ENCODE measurements at regions not wholly inside any gene's neighbourhood (a gene's known extent, or its start where the extent isn't known, plus 50 kb on each side); places are given as distances from the start of the nearest gene placed in this dataset.
"Not testable (repeated sequence)": the region's sequence is repeated elsewhere in the genome, so short reads cannot be mapped to it uniquely, and the experiment has no call there.

GRCh38 chr5:17031659-17032277 is 95.7 kb upstream of the MYO10 start:
- not testable (repeated sequence) for TF ChIP-seq MEF2A (IDR thresholded peaks at IDR 0.05; ENCODE audit: borderline replicate concordance, low read depth); RFX5 (IDR thresholded peaks at IDR 0.05; ENCODE audit: low read length); RXRA (IDR thresholded peaks at IDR 0.05; ENCODE audit: borderline replicate concordance, low read depth); CHD2 (IDR thresholded peaks at IDR 0.05; ENCODE audit: low read length, partially characterized antibody)

All from SK-N-SH (cell line).